HepG2 (cell line): ENCODE measurements at regions not wholly inside any gene's neighbourhood (a gene's known extent, or its start where the extent isn't known, plus 50 kb on each side); places are given as distances from the start of the nearest gene placed in this dataset.

ENCODE experiments used
- MAFF ChIP-seq: IDR thresholded peaks from 2 replicates; pipeline ENCODE4 v1.6.1; 2011; ENCODE audit warnings: low read depth, low read length, improper control_type of control experiment
- NFYB ChIP-seq: sonication (generic); formaldehyde crosslinking; IDR thresholded peaks from 2 replicates; pipeline ENCODE4 v1.4.0; 2020; ENCODE audit warnings: missing genetic modification reagents
- RNF2 ChIP-seq: fragments of 450-650 bp; conservative IDR thresholded peaks from 2 replicates; pipeline ENCODE4 v1.6.1; 2016; ENCODE audit warnings: low read depth
- ZFX ChIP-seq: sonication (generic); formaldehyde crosslinking; IDR thresholded peaks from 2 replicates; pipeline ENCODE4 v1.4.0; 2020; ENCODE audit warnings: mild to moderate bottlenecking, low read depth, missing genetic modification reagents, moderate library complexity
- ZNF224 ChIP-seq: sonication (generic); formaldehyde crosslinking; IDR thresholded peaks from 2 replicates; pipeline ENCODE4 v1.5.0; 2020; ENCODE audit warnings: mild to moderate bottlenecking, missing genetic modification reagents
- TF ChIP-seq, protein P1 (sequence below): sonication (generic); formaldehyde crosslinking; IDR thresholded peaks from 2 replicates; pipeline ENCODE4 v1.5.0; 2020; ENCODE audit warnings: mild to moderate bottlenecking, missing genetic modification reagents, moderate library complexity
- TF ChIP-seq, protein P2 (sequence below): IDR thresholded peaks from 2 replicates; pipeline ENCODE4 v1.6.1; 2016; ENCODE audit warnings: low read depth, control low read depth

DNA sequence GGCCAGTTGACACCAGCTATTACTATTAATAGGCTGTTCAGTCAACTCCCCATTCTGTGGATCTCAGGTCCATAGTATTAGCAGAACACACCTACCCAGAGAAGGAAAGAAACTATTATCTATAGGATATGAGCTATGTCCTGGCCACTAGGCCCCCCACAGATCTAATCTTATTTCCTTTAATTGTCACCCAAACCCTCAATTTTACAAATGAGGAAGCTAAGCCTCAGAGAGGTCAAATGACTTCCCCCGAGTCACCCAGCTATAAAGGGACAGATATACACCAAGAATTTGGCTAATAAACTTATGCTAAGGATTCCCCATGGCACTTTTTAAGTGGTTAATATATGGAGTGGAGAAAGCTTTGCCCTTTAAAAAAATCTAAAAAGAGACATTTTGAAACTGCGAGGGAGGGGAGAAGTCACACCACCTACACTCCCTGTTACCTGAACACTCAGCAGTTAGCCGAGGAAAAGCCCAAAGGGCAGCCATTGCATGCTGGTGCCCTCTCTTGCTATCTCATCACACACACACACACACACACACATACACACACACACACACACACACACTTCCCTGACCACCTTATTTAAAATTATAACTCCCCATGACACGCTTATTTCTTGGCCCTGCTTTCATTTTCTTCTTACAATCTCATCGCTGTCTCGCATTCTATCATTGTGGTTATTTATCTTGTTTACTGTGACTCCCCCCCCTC is 157.0 kb upstream of the ADO start:
- TF ChIP-seq MAFF (no peak), ZNF224 (CRISPR knock-in tag) (no peak), RNF2 (no peak), ZFX (CRISPR knock-in tag) (no peak), NFYB (CRISPR knock-in tag) (no peak)
- TF ChIP-seq, protein P1, sequence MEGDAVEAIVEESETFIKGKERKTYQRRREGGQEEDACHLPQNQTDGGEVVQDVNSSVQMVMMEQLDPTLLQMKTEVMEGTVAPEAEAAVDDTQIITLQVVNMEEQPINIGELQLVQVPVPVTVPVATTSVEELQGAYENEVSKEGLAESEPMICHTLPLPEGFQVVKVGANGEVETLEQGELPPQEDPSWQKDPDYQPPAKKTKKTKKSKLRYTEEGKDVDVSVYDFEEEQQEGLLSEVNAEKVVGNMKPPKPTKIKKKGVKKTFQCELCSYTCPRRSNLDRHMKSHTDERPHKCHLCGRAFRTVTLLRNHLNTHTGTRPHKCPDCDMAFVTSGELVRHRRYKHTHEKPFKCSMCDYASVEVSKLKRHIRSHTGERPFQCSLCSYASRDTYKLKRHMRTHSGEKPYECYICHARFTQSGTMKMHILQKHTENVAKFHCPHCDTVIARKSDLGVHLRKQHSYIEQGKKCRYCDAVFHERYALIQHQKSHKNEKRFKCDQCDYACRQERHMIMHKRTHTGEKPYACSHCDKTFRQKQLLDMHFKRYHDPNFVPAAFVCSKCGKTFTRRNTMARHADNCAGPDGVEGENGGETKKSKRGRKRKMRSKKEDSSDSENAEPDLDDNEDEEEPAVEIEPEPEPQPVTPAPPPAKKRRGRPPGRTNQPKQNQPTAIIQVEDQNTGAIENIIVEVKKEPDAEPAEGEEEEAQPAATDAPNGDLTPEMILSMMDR (CRISPR knock-in tag): no peak
- TF ChIP-seq, protein P2, sequence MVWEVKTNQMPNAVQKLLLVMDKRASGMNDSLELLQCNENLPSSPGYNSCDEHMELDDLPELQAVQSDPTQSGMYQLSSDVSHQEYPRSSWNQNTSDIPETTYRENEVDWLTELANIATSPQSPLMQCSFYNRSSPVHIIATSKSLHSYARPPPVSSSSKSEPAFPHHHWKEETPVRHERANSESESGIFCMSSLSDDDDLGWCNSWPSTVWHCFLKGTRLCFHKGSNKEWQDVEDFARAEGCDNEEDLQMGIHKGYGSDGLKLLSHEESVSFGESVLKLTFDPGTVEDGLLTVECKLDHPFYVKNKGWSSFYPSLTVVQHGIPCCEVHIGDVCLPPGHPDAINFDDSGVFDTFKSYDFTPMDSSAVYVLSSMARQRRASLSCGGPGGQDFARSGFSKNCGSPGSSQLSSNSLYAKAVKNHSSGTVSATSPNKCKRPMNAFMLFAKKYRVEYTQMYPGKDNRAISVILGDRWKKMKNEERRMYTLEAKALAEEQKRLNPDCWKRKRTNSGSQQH (CRISPR knock-in tag): no peak
